Stimulated activated CD4-positive, alpha-beta T cell treated with anti-CD3 and anti-CD28 coated beads, Interleukin-4, amount 100 ng/mL, for 48 hours (primary cell): ENCODE measurements at regions not wholly inside any gene's neighbourhood (a gene's known extent, or its start where the extent isn't known, plus 50 kb on each side); places are given as distances from the start of the nearest gene placed in this dataset.
"Not testable (repeated sequence)": the region's sequence is repeated elsewhere in the genome, so short reads cannot be mapped to it uniquely, and the experiment has no call there.

ENCODE experiments used
- DNase-seq, 2 donors: peaks; one replicate each; pipeline ENCODE4 v3.0.0-alpha.2; 2020; ENCODE audit warnings: low read depth in 2 of 2

DNA sequence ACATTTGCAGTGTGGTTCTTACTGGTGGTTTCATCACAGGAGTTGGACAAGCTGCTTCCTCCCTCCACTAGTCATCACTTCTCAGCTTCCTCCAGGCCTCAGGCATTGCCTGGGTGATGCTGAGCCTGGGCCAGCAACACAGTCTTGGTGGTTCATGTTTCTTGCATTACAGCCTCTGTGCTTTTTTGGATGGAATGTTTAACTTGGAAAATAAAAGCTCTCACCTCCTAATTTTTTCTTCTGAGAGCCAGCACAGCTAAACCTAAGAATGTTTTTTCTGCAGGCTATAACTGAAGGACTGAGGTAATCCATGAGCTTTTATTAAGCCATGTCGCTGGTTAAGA lies 66.1 kb upstream of the RHOU start:
- DNase-seq = no peak

DNA sequence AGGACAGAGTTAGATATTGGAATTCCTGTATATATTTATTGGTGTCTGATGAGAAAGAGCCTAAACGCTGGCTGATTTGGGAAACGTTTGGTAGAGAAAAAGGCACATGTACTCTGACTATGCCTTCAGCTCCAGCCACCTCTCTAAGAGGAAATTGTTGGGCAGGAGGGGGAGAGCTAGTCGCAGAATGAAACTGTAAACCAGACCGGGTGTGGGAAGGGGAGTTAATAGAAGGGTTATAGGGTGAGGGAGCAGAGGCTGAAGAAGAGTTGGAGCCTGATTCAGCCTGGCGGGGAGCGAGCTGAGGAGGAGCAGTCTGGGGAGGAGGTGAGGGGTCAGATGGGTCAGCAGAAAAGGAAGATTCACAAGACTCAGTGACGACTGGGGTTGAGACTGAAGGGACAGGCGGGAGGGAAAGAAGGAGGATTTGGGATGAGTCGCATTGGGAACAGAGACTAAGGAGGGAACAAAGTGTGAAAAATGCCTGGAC lies 54.2 kb upstream of the RHOU start:
- DNase-seq = not testable (repeated sequence)

DNA sequence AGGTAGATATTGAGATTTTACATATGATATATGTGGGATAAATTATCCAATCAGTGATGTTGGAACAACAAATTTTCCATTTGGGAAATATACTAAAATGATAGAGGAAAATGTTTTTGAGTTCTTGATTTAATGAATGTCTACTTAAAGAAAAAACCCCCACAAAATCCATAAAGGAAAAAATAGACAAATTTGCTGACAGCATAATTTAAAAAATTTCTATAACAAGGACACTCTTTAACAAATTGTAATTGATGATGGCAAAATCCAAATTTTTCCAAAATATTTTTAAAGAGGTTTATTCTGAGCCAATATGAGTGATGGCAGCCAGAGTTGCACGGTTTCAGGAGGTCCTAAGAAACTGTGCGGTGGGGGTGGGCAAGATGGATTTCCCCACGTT lies 51.9 kb upstream of the RHOU start:
- no peak for DNase-seq

DNA sequence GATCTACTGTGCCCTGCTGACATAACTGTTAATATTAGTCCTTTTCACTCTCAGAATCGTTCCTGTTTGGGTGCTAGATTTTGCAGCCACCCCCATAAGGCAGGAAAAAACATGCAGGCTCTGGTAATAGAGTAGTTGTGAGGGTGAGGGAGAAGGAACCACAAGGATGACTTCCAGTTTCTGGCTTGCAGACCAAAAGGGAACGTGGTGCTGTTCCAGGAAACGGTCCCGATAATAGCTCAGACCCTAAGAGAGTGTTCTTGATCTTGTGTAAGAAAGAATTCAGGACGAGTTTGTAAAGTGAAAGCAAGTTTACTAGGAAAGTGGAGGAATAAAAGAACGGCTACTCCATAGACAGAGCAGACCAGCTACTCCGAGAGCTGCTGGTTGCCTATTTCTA lies 50.7 kb upstream of the RHOU start:
- no peak for DNase-seq

GRCh38 chr1:228685081-228685660 lies 50.1 kb upstream of the RHOU start:
- DNase-seq = no peak
